Natural killer cell (primary cell): ENCODE measurements at regions not wholly inside any gene's neighbourhood (a gene's known extent, or its start where the extent isn't known, plus 50 kb on each side); places are given as distances from the start of the nearest gene placed in this dataset.

Experiments used
- ATAC-seq, 3 donors: fragments of 150-1000 bp in 2 of 3; fragments of 200-7000 bp in 1 of 3; cut with Tn5 transposase; 1 replicate in 1 of 3; 2 replicates in 2 of 3; pipeline ENCODE4 v1.10.0; 2021; ENCODE audit warnings: mild to moderate bottlenecking in 2 of 3, moderate library complexity in 2 of 3
- DNase-seq, 2 donors: peaks; one replicate each; pipeline versions ENCODE4 v3.0.0 to v3.0.0-alpha.2; 2013 to 2021; ENCODE audit warnings: mixed read lengths in 1 of 2
- H3K27ac ChIP-seq: one replicate; pipeline ENCODE4 v1.5.1; 2013; ENCODE audit warnings: mild to moderate bottlenecking, low read length
- H3K27me3 ChIP-seq: one replicate; pipeline ENCODE4 v1.6.1; 2013; ENCODE audit warnings: low read length; ENCODE audit not compliant: control insufficient read depth, insufficient read depth
- H3K36me3 ChIP-seq: one replicate; pipeline ENCODE4 v1.6.1; 2013; ENCODE audit warnings: low read length; ENCODE audit not compliant: control insufficient read depth, insufficient read depth
- H3K4me1 ChIP-seq: one replicate; pipeline ENCODE4 v1.6.1; 2013; ENCODE audit warnings: low read length; ENCODE audit not compliant: control insufficient read depth, insufficient read depth
- H3K4me3 ChIP-seq: one replicate; pipeline ENCODE4 v1.5.1; 2013; ENCODE audit warnings: low read length
- H3K9me3 ChIP-seq: one replicate; pipeline ENCODE4 v1.6.1; 2013; ENCODE audit warnings: low read length; ENCODE audit not compliant: control insufficient read depth, insufficient read depth
- H3K27ac Mint-ChIP-seq, 2 donors: one replicate each; pipeline ENCODE4 v1.8.0; 2022; ENCODE audit warnings: mild to moderate bottlenecking in 2 of 2, mixed read lengths in 2 of 2, moderate library complexity in 1 of 2
- H3K27me3 Mint-ChIP-seq, 2 donors: one replicate each; pipeline ENCODE4 v1.8.0; 2022; ENCODE audit warnings: low read depth in 2 of 2, mixed read lengths in 2 of 2
- H3K36me3 Mint-ChIP-seq: one replicate; pipeline ENCODE4 v1.8.0; 2022; ENCODE audit warnings: mixed read lengths
- H3K4me1 Mint-ChIP-seq, 2 donors: one replicate each; pipeline ENCODE4 v1.8.0; 2022; ENCODE audit warnings: mixed read lengths in 2 of 2
- H3K4me3 Mint-ChIP-seq: one replicate; pipeline ENCODE4 v1.8.0; 2022; ENCODE audit warnings: mild to moderate bottlenecking, moderate library complexity, mixed read lengths
- H3K9me3 Mint-ChIP-seq, 2 donors: one replicate each; pipeline ENCODE4 v1.8.0; 2022; ENCODE audit warnings: mixed read lengths in 2 of 2
- CTCF ChIP-seq: fragments of 200-600 bp; IDR thresholded peaks from one replicate; pipeline ENCODE4 v1.8.0; 2022; ENCODE audit warnings: antibody characterized with exemption
- WGBS: methylation state at CpG from one replicate; pipeline ENCODE4 v1.1.7; 2013; ENCODE audit warnings: missing lambda C conversion rate; ENCODE audit not compliant: insufficient coverage; 5-methylcytosine and 5-hydroxymethylcytosine counted together
- intact Hi-C: fragments of 100-400 bp; cut with micrococcal nuclease; formaldehyde crosslinking; loops from one replicate; pipeline ENCODE4 v1.14.2; 2022

DNA sequence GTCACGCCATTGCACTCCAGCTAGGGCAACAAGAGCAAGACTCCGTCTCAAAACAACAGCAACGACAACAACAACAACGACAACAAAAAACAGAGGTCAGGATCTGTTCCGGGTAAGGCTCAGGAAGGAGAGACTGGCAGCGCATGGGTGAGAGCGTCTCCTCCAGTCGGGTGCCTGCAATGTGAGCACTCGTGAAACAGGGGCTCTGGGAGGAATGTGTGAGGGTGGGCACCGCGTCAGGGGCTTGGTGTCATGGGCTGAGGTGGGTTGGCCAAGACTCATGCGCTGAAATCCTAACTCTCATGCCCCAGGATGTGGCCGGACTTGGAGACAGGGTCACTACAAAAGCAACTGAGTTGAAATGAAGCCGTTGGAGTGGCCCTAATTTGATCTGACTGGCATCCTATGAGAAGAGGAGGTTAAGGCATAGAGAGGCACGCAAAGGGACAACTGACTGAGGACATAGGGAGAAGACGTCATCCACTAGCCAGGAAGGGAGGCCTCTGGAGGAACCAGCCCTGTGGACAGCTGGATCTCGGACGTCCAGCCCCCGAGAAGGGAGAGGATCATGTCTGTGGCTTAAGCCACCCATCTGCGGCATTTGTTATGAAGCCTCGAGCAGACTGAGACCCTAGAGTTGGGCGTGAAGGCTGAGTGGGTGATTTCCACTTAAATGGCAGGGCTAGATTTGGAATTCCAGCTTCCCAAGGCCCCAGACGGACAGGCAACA, 241.5 kb upstream of the PITRM1 start:
- Mint-ChIP-seq H3K9me3 (peaks cover 3 to 4% of the 10 kb centered on the region in 2 donors), H3K27ac (no peak overlapping the region), H3K4me3 (no peak overlapping the region), H3K27me3 (peaks cover 0 to 7% of the 10 kb centered on the region in 2 donors), H3K4me1 (no peaks in the 10 kb centered on the region), H3K36me3 (no peaks in the 10 kb centered on the region)
- H3K4me3 ChIP-seq, result no peak overlapping the region
- no peak for TF ChIP-seq CTCF
- H3K36me3 ChIP-seq, result no peaks in the 10 kb centered on the region
- 89% methylated on average over 23 of the region's 23 CpGs for WGBS
- H3K4me1 ChIP-seq, result no peaks in the 10 kb centered on the region
- H3K27ac ChIP-seq, result no peak overlapping the region
- intact Hi-C loops, result no loop called here
- ATAC-seq (no peak), DNase-seq (no peak)
- H3K27me3 ChIP-seq, result no peaks in the 10 kb centered on the region
- H3K9me3 ChIP-seq, result no peaks in the 10 kb centered on the region

DNA sequence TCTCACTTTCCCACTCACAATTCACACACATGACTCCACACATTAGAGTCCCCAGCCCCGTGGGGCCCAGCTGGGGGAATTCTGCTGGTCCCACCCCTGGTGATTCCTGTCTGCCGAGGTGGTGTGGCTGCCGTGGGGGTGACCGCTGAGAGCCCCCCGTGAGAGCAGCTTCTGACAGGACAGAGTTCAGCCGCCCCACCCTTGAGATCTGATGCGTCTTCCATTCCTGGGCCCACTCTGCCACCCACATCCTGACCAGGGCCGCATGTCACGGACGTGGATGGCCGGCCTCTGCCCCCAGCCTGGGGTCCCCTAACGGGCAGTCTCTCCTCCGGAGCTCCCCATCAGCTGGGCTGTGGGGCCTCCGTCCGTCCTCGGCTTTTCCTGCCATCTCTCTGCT, 240.1 kb upstream of the PITRM1 start:
- Mint-ChIP-seq H3K4me3 (no peak overlapping the region), H3K36me3 (no peaks in the 10 kb centered on the region), H3K27ac (no peak overlapping the region), H3K27me3 (peaks cover 0 to 7% of the 10 kb centered on the region in 2 donors), H3K4me1 (peaks cover 3 to 9% of the 10 kb centered on the region in 2 donors), H3K9me3 (peaks cover 3 to 4% of the 10 kb centered on the region in 2 donors)
- H3K27ac ChIP-seq, result no peak overlapping the region
- ATAC-seq, result no peak
- peaks cover 6% of the 10 kb centered on the region for H3K4me1 ChIP-seq
- H3K9me3 ChIP-seq, result no peaks in the 10 kb centered on the region
- H3K36me3 ChIP-seq, result no peaks in the 10 kb centered on the region
- no peak for TF ChIP-seq CTCF
- intact Hi-C loops, result no loop called here
- WGBS, result 91% methylated on average over 16 of the region's 16 CpGs
- no peaks in the 10 kb centered on the region for H3K27me3 ChIP-seq
- no peak for DNase-seq
- H3K4me3 ChIP-seq, result no peak overlapping the region

DNA sequence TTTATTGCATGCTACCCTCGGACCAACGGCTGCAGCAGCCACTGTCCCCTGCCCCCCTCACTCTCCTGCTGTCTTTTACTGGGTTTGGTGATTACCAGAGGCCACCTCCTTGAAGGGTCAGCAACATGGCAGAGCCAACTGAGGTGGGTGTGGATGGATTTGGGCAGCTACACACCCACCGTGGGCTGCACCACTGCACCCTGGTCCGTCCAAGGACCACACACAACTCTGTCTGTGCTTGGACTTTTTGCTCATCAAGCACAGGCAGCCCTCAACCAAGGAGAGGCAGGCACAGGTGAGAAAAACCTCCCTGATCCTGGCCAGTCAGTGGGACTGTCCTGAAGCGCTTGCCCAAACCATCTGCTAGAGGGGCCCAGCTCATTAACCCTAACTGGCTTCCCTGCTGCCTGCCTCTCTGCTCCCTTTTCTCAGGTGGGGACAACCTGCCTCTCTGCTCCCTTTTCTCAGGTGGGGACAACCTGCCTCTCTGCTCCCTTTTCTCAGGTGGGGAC, 239.5 kb upstream of the PITRM1 start:
- H3K4me3 ChIP-seq, result no peak overlapping the region
- Mint-ChIP-seq H3K4me1 (peaks cover 5 to 11% of the 10 kb centered on the region in 2 donors), H3K27me3 (peaks cover 0 to 7% of the 10 kb centered on the region in 2 donors), H3K27ac (no peak overlapping the region), H3K36me3 (no peaks in the 10 kb centered on the region), H3K4me3 (no peak overlapping the region), H3K9me3 (peaks cover 3 to 4% of the 10 kb centered on the region in 2 donors)
- DNase-seq, result no peak
- H3K4me1 ChIP-seq, result peaks cover 6% of the 10 kb centered on the region
- H3K27ac ChIP-seq, result no peak overlapping the region
- H3K36me3 ChIP-seq, result no peaks in the 10 kb centered on the region
- TF ChIP-seq CTCF, result no peak
- no peaks in the 10 kb centered on the region for H3K9me3 ChIP-seq
- intact Hi-C loops, result no loop called here
- H3K27me3 ChIP-seq, result no peaks in the 10 kb centered on the region
- no peak for ATAC-seq
- 85% methylated on average over 3 of the region's 5 CpGs for WGBS
